WTC11 (cell line): ENCODE measurements at regions not wholly inside any gene's neighbourhood (a gene's known extent, or its start where the extent isn't known, plus 50 kb on each side); places are given as distances from the start of the nearest gene placed in this dataset.

Source experiments
- ATAC-seq: fragments of 200-7000 bp; cut with Tn5 transposase; 2 replicates; pipeline ENCODE4 v1.10.0; 2021; ENCODE audit warnings: mild to moderate bottlenecking, moderate library complexity
- CTCF ChIA-PET: fragments of 300-600 bp; sonication (Branson Sonifier 250); formaldehyde crosslinking; loops from one replicate; lab custom pipeline; 2021; ENCODE audit warnings: antibody characterized with exemption; lab: Charles Lee
- POLR2A ChIA-PET: fragments of 350-600 bp; sonication (Branson Sonifier 250); formaldehyde crosslinking; loops from one replicate; lab custom pipeline; 2021; ENCODE audit warnings: antibody characterized with exemption; lab: Charles Lee
- DNase-seq: peaks from one replicate; pipeline ENCODE4 v3.0.0; 2021; ENCODE audit warnings: low spot score
- H3K27ac Mint-ChIP-seq: 2 replicates; pipeline ENCODE4 v1.8.0; 2021; ENCODE audit warnings: mixed read lengths
- H3K27me3 Mint-ChIP-seq: 2 replicates; pipeline ENCODE4 v1.8.0; 2021; ENCODE audit warnings: low read depth, mild to moderate bottlenecking, moderate library complexity, mixed read lengths
- H3K36me3 Mint-ChIP-seq: 2 replicates; pipeline ENCODE4 v1.8.0; 2021; ENCODE audit warnings: mixed read lengths
- H3K4me1 Mint-ChIP-seq: 2 replicates; pipeline ENCODE4 v1.8.0; 2022; ENCODE audit warnings: mixed read lengths
- H3K4me3 Mint-ChIP-seq: 2 replicates; pipeline ENCODE4 v1.8.0; 2021; ENCODE audit warnings: mild to moderate bottlenecking, moderate library complexity, mixed read lengths
- H3K9me3 Mint-ChIP-seq: 2 replicates; pipeline ENCODE4 v1.8.0; 2021; ENCODE audit warnings: mixed read lengths
- ATF1 ChIP-seq: sonication (generic); formaldehyde crosslinking; IDR thresholded peaks from 2 replicates; pipeline ENCODE4 v1.8.1; 2023; ENCODE audit warnings: mild to moderate bottlenecking, moderate library complexity, missing genetic modification reagents
- CBFB ChIP-seq: sonication (generic); formaldehyde crosslinking; IDR thresholded peaks from 2 replicates; pipeline ENCODE4 v1.8.1; 2022; ENCODE audit warnings: mild to moderate bottlenecking, low read depth, missing genetic modification reagents
- EMX1 ChIP-seq: fragments of 250-450 bp; sonication (Bioruptor Pico); IDR thresholded peaks from 2 replicates; pipeline ENCODE4 v1.8.0; 2021; ENCODE audit warnings: mild to moderate bottlenecking
- ESRRA ChIP-seq: sonication (generic); formaldehyde crosslinking; IDR thresholded peaks from 2 replicates; pipeline ENCODE4 v1.8.1; 2022; ENCODE audit warnings: mild to moderate bottlenecking, missing genetic modification reagents, borderline replicate concordance
- ETV6 ChIP-seq: sonication (generic); formaldehyde crosslinking; IDR thresholded peaks from 2 replicates; pipeline ENCODE4 v1.8.1; 2022; ENCODE audit warnings: mild to moderate bottlenecking, missing genetic modification reagents
- FOXK1 ChIP-seq: sonication (generic); formaldehyde crosslinking; IDR thresholded peaks from 2 replicates; pipeline ENCODE4 v1.8.0; 2022; ENCODE audit warnings: mild to moderate bottlenecking, moderate library complexity, missing genetic modification reagents
- HMGA2 ChIP-seq: fragments of 250-450 bp; sonication (Bioruptor Pico); IDR thresholded peaks from 2 replicates; pipeline ENCODE4 v1.4.0; 2021; ENCODE audit warnings: mild to moderate bottlenecking, moderate library complexity
- JAZF1 ChIP-seq: fragments of 250-450 bp; sonication (Bioruptor Pico); IDR thresholded peaks from 2 replicates; pipeline ENCODE4 v1.9.0; 2021; ENCODE audit warnings: moderate library complexity, mild to moderate bottlenecking, inconsistent platforms
- MXD4 ChIP-seq: fragments of 250-450 bp; sonication (Bioruptor Pico); IDR thresholded peaks from 2 replicates; pipeline ENCODE4 v1.8.0; 2021; ENCODE audit warnings: mild to moderate bottlenecking, moderate library complexity, borderline replicate concordance
- NFYB ChIP-seq: sonication (generic); formaldehyde crosslinking; conservative IDR thresholded peaks from 2 replicates; pipeline ENCODE4 v1.8.0; 2022; ENCODE audit warnings: low read depth, missing genetic modification reagents
- NR2C2 ChIP-seq: sonication (generic); formaldehyde crosslinking; IDR thresholded peaks from 2 replicates; pipeline ENCODE4 v1.8.0; 2022; ENCODE audit warnings: mild to moderate bottlenecking, missing genetic modification reagents
- OVOL2 ChIP-seq: fragments of 250-450 bp; sonication (Bioruptor Pico); IDR thresholded peaks from 2 replicates; pipeline ENCODE4 v1.9.0; 2021; ENCODE audit warnings: mild to moderate bottlenecking, borderline replicate concordance
- SMAD4 ChIP-seq: sonication (generic); formaldehyde crosslinking; IDR thresholded peaks from 2 replicates; pipeline ENCODE4 v1.8.0; 2022; ENCODE audit warnings: mild to moderate bottlenecking, missing genetic modification reagents
- ZBTB21 ChIP-seq: sonication (generic); formaldehyde crosslinking; IDR thresholded peaks from 2 replicates; pipeline ENCODE4 v1.8.1; 2023; ENCODE audit warnings: mild to moderate bottlenecking, missing genetic modification reagents, borderline replicate concordance
- ZNF138 ChIP-seq: sonication (generic); formaldehyde crosslinking; conservative IDR thresholded peaks from 2 replicates; pipeline ENCODE4 v1.8.1; 2022; ENCODE audit warnings: mild to moderate bottlenecking, moderate library complexity, missing genetic modification reagents
- ZNF219 ChIP-seq: sonication (generic); formaldehyde crosslinking; IDR thresholded peaks from 2 replicates; pipeline ENCODE4 v1.8.0; 2023; ENCODE audit warnings: missing genetic modification reagents, mild to moderate bottlenecking, borderline replicate concordance
- ZNF263 ChIP-seq: sonication (generic); formaldehyde crosslinking; IDR thresholded peaks from 2 replicates; pipeline ENCODE4 v1.8.1; 2022; ENCODE audit warnings: low read depth, mild to moderate bottlenecking, moderate library complexity, missing genetic modification reagents
- ZNF396 ChIP-seq: fragments of 250-450 bp; sonication (Bioruptor Pico); IDR thresholded peaks from 2 replicates; pipeline ENCODE4 v1.8.0; 2021; ENCODE audit warnings: mild to moderate bottlenecking, moderate library complexity, borderline replicate concordance
- ZNF416 ChIP-seq: fragments of 250-450 bp; sonication (Bioruptor Pico); IDR thresholded peaks from 2 replicates; pipeline ENCODE4 v1.9.0; 2021; ENCODE audit warnings: mild to moderate bottlenecking, inconsistent platforms
- TF ChIP-seq, protein P1 (sequence below): fragments of 250-450 bp; sonication (Bioruptor Pico); IDR thresholded peaks from 2 replicates; pipeline ENCODE4 v1.8.0; 2021; ENCODE audit warnings: mild to moderate bottlenecking
- TF ChIP-seq, protein P2 (sequence below): fragments of 250-450 bp; sonication (Bioruptor Pico); IDR thresholded peaks from 2 replicates; pipeline ENCODE4 v1.9.0; 2021; ENCODE audit warnings: mild to moderate bottlenecking
- TF ChIP-seq, protein P3 (sequence below): sonication (generic); formaldehyde crosslinking; IDR thresholded peaks from 2 replicates; pipeline ENCODE4 v1.8.1; 2023; ENCODE audit warnings: mild to moderate bottlenecking, missing genetic modification reagents, moderate library complexity
- TF ChIP-seq, protein P4 (sequence below): sonication (generic); formaldehyde crosslinking; conservative IDR thresholded peaks from 2 replicates; pipeline ENCODE4 v1.8.1; 2022; ENCODE audit warnings: mild to moderate bottlenecking, missing genetic modification reagents
- TF ChIP-seq, protein P5 (sequence below): sonication (generic); formaldehyde crosslinking; IDR thresholded peaks from 2 replicates; pipeline ENCODE4 v1.8.1; 2022; ENCODE audit warnings: low read depth, mild to moderate bottlenecking, moderate library complexity, missing genetic modification reagents, borderline replicate concordance
- TF ChIP-seq, protein P6 (sequence below): sonication (generic); formaldehyde crosslinking; IDR thresholded peaks from 2 replicates; pipeline ENCODE4 v1.8.0; 2022; ENCODE audit warnings: mild to moderate bottlenecking, missing genetic modification reagents
- TF ChIP-seq, protein P7 (sequence below): sonication (generic); formaldehyde crosslinking; IDR thresholded peaks from 2 replicates; pipeline ENCODE4 v1.8.0; 2023; ENCODE audit warnings: mild to moderate bottlenecking, missing genetic modification reagents

DNA sequence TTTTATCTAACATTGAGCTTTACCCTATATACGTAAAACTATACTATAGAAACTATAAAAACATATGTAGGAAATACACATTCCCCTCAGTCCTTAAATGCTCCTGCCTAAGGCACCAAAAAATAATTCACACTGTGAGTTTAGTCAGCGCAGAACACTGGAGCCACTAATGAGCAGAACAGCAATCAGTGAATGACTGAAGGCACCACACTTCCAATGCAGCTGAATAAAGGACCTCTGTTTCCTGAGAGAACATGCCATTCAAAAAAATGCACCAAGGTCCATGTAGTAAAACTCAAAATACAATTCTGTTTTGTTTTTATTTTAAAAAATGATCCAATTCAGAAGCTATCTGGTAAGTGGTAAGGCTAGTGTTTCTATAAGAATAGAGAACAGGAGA is 1280.6 kb upstream of the NRXN1 start (continued):
- TF ChIP-seq, protein P1, sequence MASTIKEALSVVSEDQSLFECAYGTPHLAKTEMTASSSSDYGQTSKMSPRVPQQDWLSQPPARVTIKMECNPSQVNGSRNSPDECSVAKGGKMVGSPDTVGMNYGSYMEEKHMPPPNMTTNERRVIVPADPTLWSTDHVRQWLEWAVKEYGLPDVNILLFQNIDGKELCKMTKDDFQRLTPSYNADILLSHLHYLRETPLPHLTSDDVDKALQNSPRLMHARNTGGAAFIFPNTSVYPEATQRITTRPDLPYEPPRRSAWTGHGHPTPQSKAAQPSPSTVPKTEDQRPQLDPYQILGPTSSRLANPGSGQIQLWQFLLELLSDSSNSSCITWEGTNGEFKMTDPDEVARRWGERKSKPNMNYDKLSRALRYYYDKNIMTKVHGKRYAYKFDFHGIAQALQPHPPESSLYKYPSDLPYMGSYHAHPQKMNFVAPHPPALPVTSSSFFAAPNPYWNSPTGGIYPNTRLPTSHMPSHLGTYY = no peak
- TF ChIP-seq ZNF263 (CRISPR knock-in tag) (no peak), ZNF219 (CRISPR knock-in tag) (no peak), EMX1 (CRISPR knock-in tag) (no peak), ATF1 (CRISPR knock-in tag) (no peak), HMGA2 (CRISPR knock-in tag) (no peak), NR2C2 (no peak)

DNA sequence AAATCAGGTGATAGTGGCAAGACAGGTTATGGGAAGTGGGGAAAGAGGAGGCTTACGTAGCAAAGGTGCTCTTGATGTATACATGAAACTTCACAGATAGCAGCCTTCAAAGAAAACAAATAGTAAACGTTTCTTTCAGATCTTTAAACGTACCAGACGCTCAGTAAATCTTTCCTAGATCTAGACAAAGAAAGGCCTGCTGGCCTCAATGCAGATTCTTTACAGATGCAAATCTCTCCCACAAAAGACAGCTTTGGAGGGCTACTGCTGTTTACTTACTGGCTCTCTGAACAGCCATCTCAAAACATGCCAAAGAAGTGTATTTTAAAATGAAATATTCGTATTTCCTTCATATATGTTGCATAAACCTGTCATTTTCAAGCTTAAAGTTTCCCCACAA is 1279.9 kb upstream of the NRXN1 start:
- Mint-ChIP-seq H3K9me3 (peaks cover 7% of the 10 kb centered on the region), H3K27me3 (no peaks in the 10 kb centered on the region; the same call in 1 of the 2 replicates), H3K4me1 (peaks cover 33% of the 10 kb centered on the region), H3K4me3 (peak overlapping the region; percentile 5; the same call in 1 of the 2 replicates), H3K36me3 (no peaks in the 10 kb centered on the region; the same call in 1 of the 2 replicates), H3K27ac (peak overlapping the region; percentile 34)
- POLR2A ChIA-PET = interaction anchor here (0.5 kb wide), 1 partner anchor 132 kb away, joined by 3 read pairs; no protein-coding TSS in a partner anchor
- peak; percentile 86 for ATAC-seq
- CTCF ChIA-PET = no interaction called here
- TF ChIP-seq ETV6 = no peak
- peak; percentile 72; the same call in 1 of the 2 replicates for TF ChIP-seq JAZF1 (CRISPR knock-in tag)
- TF ChIP-seq, protein P2, sequence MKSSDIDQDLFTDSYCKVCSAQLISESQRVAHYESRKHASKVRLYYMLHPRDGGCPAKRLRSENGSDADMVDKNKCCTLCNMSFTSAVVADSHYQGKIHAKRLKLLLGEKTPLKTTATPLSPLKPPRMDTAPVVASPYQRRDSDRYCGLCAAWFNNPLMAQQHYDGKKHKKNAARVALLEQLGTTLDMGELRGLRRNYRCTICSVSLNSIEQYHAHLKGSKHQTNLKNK = peak; percentile 88
- no peak for TF ChIP-seq ZNF219 (CRISPR knock-in tag)
- TF ChIP-seq, protein P3, sequence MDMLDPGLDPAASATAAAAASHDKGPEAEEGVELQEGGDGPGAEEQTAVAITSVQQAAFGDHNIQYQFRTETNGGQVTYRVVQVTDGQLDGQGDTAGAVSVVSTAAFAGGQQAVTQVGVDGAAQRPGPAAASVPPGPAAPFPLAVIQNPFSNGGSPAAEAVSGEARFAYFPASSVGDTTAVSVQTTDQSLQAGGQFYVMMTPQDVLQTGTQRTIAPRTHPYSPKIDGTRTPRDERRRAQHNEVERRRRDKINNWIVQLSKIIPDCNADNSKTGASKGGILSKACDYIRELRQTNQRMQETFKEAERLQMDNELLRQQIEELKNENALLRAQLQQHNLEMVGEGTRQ = no peak
- no peak for DNase-seq

DNA sequence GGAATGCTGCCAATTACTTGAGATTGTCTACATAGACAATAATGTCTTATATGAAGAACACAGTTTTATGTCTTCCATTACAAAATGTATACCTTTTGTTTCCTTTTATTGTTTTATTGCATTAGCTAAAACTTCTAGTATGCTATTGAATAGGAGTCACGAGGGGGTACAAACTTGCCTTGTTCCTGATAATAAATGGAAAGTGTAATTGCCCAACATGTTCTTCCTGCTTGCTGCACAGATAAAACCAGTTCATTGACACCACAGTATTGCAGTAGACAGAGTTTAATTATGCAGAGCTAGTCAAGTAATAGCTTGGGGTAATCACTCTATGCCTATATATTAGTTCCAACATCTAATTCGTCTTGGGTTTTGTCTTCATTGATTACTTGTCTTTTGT is 1276.2 kb upstream of the NRXN1 start:
- H3K36me3 Mint-ChIP-seq = peaks cover 27% of the 10 kb centered on the region
- ATAC-seq (no peak), DNase-seq (no peak)
- peaks cover 37% of the 10 kb centered on the region for H3K9me3 Mint-ChIP-seq
- H3K27me3 Mint-ChIP-seq = no peaks in the 10 kb centered on the region; the same call in 1 of the 2 replicates
- peaks cover 33% of the 10 kb centered on the region for H3K4me1 Mint-ChIP-seq
- TF ChIP-seq ZBTB21 = no peak
- no peak for TF ChIP-seq ZNF416
- no peak for TF ChIP-seq MXD4 (CRISPR knock-in tag)
- TF ChIP-seq, protein P4, sequence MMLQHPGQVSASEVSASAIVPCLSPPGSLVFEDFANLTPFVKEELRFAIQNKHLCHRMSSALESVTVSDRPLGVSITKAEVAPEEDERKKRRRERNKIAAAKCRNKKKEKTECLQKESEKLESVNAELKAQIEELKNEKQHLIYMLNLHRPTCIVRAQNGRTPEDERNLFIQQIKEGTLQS (CRISPR knock-in tag) = no peak
- TF ChIP-seq ZNF138 (CRISPR knock-in tag) = no peak
- no peak for TF ChIP-seq NR2C2
- TF ChIP-seq FOXK1 = no peak
- TF ChIP-seq CBFB = no peak
- TF ChIP-seq SMAD4 (CRISPR knock-in tag) = no peak
- TF ChIP-seq, protein P5, sequence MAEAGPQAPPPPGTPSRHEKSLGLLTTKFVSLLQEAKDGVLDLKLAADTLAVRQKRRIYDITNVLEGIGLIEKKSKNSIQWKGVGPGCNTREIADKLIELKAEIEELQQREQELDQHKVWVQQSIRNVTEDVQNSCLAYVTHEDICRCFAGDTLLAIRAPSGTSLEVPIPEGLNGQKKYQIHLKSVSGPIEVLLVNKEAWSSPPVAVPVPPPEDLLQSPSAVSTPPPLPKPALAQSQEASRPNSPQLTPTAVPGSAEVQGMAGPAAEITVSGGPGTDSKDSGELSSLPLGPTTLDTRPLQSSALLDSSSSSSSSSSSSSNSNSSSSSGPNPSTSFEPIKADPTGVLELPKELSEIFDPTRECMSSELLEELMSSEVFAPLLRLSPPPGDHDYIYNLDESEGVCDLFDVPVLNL (CRISPR knock-in tag) = no peak
- TF ChIP-seq ESRRA (CRISPR knock-in tag) = no peak
- TF ChIP-seq ZNF396 (CRISPR knock-in tag) = no peak
- TF ChIP-seq, protein P6, sequence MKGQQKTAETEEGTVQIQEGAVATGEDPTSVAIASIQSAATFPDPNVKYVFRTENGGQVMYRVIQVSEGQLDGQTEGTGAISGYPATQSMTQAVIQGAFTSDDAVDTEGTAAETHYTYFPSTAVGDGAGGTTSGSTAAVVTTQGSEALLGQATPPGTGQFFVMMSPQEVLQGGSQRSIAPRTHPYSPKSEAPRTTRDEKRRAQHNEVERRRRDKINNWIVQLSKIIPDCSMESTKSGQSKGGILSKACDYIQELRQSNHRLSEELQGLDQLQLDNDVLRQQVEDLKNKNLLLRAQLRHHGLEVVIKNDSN (CRISPR knock-in tag) = no peak
- TF ChIP-seq, protein P7, sequence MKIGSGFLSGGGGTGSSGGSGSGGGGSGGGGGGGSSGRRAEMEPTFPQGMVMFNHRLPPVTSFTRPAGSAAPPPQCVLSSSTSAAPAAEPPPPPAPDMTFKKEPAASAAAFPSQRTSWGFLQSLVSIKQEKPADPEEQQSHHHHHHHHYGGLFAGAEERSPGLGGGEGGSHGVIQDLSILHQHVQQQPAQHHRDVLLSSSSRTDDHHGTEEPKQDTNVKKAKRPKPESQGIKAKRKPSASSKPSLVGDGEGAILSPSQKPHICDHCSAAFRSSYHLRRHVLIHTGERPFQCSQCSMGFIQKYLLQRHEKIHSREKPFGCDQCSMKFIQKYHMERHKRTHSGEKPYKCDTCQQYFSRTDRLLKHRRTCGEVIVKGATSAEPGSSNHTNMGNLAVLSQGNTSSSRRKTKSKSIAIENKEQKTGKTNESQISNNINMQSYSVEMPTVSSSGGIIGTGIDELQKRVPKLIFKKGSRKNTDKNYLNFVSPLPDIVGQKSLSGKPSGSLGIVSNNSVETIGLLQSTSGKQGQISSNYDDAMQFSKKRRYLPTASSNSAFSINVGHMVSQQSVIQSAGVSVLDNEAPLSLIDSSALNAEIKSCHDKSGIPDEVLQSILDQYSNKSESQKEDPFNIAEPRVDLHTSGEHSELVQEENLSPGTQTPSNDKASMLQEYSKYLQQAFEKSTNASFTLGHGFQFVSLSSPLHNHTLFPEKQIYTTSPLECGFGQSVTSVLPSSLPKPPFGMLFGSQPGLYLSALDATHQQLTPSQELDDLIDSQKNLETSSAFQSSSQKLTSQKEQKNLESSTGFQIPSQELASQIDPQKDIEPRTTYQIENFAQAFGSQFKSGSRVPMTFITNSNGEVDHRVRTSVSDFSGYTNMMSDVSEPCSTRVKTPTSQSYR = no peak
- no peak for TF ChIP-seq NFYB (CRISPR knock-in tag)
- no peak for TF ChIP-seq OVOL2 (CRISPR knock-in tag)
- no peak overlapping the region for H3K4me3 Mint-ChIP-seq
- POLR2A ChIA-PET = no interaction called here
- CTCF ChIA-PET = no interaction called here
- H3K27ac Mint-ChIP-seq = no peak overlapping the region
